Astrocyte of the cerebellum (primary cell): ENCODE measurements at regions not wholly inside any gene's neighbourhood (a gene's known extent, or its start where the extent isn't known, plus 50 kb on each side); places are given as distances from the start of the nearest gene placed in this dataset.

ENCODE experiments used
- DNase-seq: peaks from one replicate; pipeline ENCODE4 v3.0.0-alpha.2; 2011; ENCODE audit warnings: low read depth
- H3K4me3 ChIP-seq: 2 replicates; pipeline ENCODE4 v1.5.1; 2011; ENCODE audit warnings: mild to moderate bottlenecking, low read depth, low read length, moderate library complexity
- CTCF ChIP-seq: IDR thresholded peaks from 2 replicates; pipeline ENCODE4 v1.5.1; 2012; ENCODE audit warnings: low read length, low read depth, moderate library complexity, mild to moderate bottlenecking; ENCODE audit errors: missing control alignments
- in situ Hi-C: cut with HindIII; loops from 2 replicates; pipeline ENCODE4 v1.10.0; 2017; ENCODE audit warnings: low sequenced_read_pairs

- DNase-seq: no peak
- in situ Hi-C loops: no loop called here
- TF ChIP-seq CTCF: no peak
- no peak overlapping the region for H3K4me3 ChIP-seq
These were observed 157.9 kb downstream of the ZDHHC21 start for GRCh38 chr9:14535161-14535955.

DNA sequence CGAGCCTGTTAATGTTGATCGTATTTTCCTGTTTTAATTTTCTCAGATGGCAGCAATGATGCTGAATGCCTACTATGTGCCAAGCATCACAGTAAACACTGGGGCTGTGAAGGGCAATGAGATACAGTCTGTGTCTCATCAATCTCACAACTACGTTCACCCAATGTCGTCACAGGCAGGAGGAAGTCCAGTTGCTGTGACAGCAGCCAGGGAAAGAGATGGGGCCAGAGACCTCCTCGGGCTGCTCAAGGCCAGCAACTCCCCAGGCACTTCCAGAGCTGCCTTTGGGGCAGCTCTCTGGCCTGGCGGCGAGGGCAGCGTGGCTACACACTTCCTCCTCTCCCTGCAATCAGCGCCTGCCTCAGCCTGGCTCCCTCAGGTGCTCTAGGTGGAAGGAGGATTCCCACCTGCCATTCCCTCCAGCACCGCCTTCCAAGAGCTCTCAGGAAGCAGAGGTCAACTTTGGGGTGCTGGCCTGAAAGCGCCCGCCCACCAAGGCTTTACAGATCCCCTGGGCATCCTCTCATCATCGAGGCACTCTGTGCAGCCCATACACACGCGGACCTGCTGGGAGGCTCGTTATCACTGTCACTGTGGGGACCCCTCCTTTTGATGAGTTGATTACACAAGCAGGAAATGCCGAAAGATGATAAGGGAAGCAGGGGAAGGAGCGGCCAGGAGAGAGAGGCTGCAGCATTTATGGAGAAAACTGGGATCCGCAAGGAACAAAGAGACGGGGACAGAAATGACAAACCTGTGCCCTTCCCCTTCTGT, 159.2 kb downstream of the ZDHHC21 start:
- no peak for DNase-seq
- no peak for TF ChIP-seq CTCF
- in situ Hi-C loops: loop anchor here (5.0 kb wide), 1 partner anchor 52 kb away; no protein-coding TSS in a partner anchor
- no peak overlapping the region for H3K4me3 ChIP-seq

- H3K4me3 ChIP-seq: no peak overlapping the region
- in situ Hi-C loops: loop anchor here (5.0 kb wide), 1 partner anchor 50 kb away; no protein-coding TSS in a partner anchor
- no peak for DNase-seq
- TF ChIP-seq CTCF: no peak
These were observed 160.6 kb downstream of the ZDHHC21 start for GRCh38 chr9:14532456-14533115.

- TF ChIP-seq CTCF: no peak
- no peak overlapping the region for H3K4me3 ChIP-seq
- in situ Hi-C loops: loop anchor here (5.0 kb wide), 1 partner anchor 49 kb away; no protein-coding TSS in a partner anchor
- DNase-seq: no peak
These were observed 161.6 kb downstream of the ZDHHC21 start for GRCh38 chr9:14531341-14532269.

DNA sequence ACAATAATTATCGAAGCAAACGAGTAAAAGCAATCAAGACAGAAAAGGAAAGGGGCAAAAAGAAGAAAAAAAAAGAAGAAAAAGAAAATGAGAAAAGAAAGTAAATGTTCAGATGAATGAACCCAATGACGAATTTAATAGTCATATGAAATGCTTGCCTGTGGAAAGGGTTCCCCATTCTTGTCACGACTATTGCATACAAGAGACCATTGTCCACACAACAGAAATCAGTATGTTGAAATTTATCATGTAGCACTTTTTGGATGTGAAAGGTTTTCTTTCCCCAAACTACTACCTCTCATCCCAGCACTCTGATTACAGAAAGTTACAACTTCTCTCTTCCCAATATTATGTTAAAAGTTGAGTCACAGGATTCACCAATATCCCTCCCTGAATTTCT, 162.4 kb downstream of the ZDHHC21 start:
- TF ChIP-seq CTCF: no peak
- H3K4me3 ChIP-seq: no peak overlapping the region
- DNase-seq: no peak
- in situ Hi-C loops: loop anchor here (5.0 kb wide), 1 partner anchor 49 kb away; no protein-coding TSS in a partner anchor
